Calu3 (cell line): ENCODE measurements at regions not wholly inside any gene's neighbourhood (a gene's known extent, or its start where the extent isn't known, plus 50 kb on each side); places are given as distances from the start of the nearest gene placed in this dataset.
A peak's percentile ranks its signal among the peaks of the same experiment; 100 is the strongest.

Experiments
- BruUV-seq: library from RNA; stranded (reverse); fragments of 400-500 nt; replicated peaks from 2 replicates; lab custom pipeline; 2021; lab: Mats Ljungman, UMichigan
- CTCF ChIA-PET: fragments of 300-600 bp; sonication (Branson Sonifier 250); formaldehyde crosslinking; loops from one replicate; lab custom pipeline; 2022; ENCODE audit warnings: antibody characterized with exemption; lab: Charles Lee
- DNase-seq: peaks from one replicate; pipeline ENCODE4 v3.0.0; 2022
- H3K27ac Mint-ChIP-seq: one replicate; pipeline ENCODE4 v1.8.0; 2022; ENCODE audit warnings: mixed read lengths; ENCODE audit not compliant: unreplicated experiment
- H3K27me3 Mint-ChIP-seq: one replicate; pipeline ENCODE4 v1.8.0; 2022; ENCODE audit warnings: mixed read lengths; ENCODE audit not compliant: unreplicated experiment
- H3K36me3 Mint-ChIP-seq: one replicate; pipeline ENCODE4 v1.8.0; 2022; ENCODE audit warnings: mild to moderate bottlenecking, moderate library complexity, mixed read lengths; ENCODE audit not compliant: insufficient read depth, unreplicated experiment
- H3K4me1 Mint-ChIP-seq: one replicate; pipeline ENCODE4 v1.8.0; 2022; ENCODE audit warnings: mild to moderate bottlenecking, low read depth, mixed read lengths; ENCODE audit not compliant: unreplicated experiment
- H3K4me3 Mint-ChIP-seq: one replicate; pipeline ENCODE4 v1.8.0; 2022; ENCODE audit warnings: mild to moderate bottlenecking, low read depth, moderate library complexity, mixed read lengths; ENCODE audit not compliant: unreplicated experiment
- H3K9me3 Mint-ChIP-seq: one replicate; pipeline ENCODE4 v1.8.0; 2022; ENCODE audit warnings: low read depth, mixed read lengths; ENCODE audit not compliant: unreplicated experiment
- CTCF ChIP-seq: fragments of 200-600 bp; IDR thresholded peaks from one replicate; pipeline ENCODE4 v1.8.0; 2022; ENCODE audit warnings: antibody characterized with exemption; ENCODE audit not compliant: unreplicated experiment
- intact Hi-C: fragments of 100-400 bp; cut with micrococcal nuclease; formaldehyde crosslinking; loops from one replicate; pipeline ENCODE4 v1.10.0; 2022; ENCODE audit not compliant: unreplicated experiment

- BruUV-seq = no TSS peak
- H3K36me3 Mint-ChIP-seq = no peaks in the 10 kb centered on the region
- H3K27ac Mint-ChIP-seq = peak overlapping the region; percentile 75
- no peaks in the 10 kb centered on the region for H3K27me3 Mint-ChIP-seq
- no peak overlapping the region for H3K4me3 Mint-ChIP-seq
- peaks cover 36% of the 10 kb centered on the region for H3K4me1 Mint-ChIP-seq
- intact Hi-C loops = loop anchor here (10.0 kb wide), 1 partner anchor 295 kb away; no protein-coding TSS in a partner anchor
- DNase-seq = no peak
- peaks cover 10% of the 10 kb centered on the region for H3K9me3 Mint-ChIP-seq
- no peak for TF ChIP-seq CTCF
- CTCF ChIA-PET = no interaction called here
These were observed 407.8 kb downstream of the ETS1 start for GRCh38 chr11:128179512-128179911.

- CTCF ChIA-PET = no interaction called here
These were observed 408.3 kb downstream of the ETS1 start for GRCh38 chr11:128179039-128179438.

GRCh38 chr11:128174465-128175291 is 412.7 kb downstream of the ETS1 start:
- H3K27ac Mint-ChIP-seq = no peak overlapping the region
- intact Hi-C loops = loop anchor here (5.0 to 10.0 kb wide), 3 partner anchors 273 to 348 kb away; no protein-coding TSS in a partner anchor
- peaks cover 30% of the 10 kb centered on the region for H3K4me1 Mint-ChIP-seq
- H3K36me3 Mint-ChIP-seq = no peaks in the 10 kb centered on the region
- no peaks in the 10 kb centered on the region for H3K27me3 Mint-ChIP-seq
- CTCF ChIA-PET = no interaction called here
- BruUV-seq = no TSS peak
- DNase-seq = no peak
- no peak for TF ChIP-seq CTCF
- no peak overlapping the region for H3K4me3 Mint-ChIP-seq
- peaks cover 7% of the 10 kb centered on the region for H3K9me3 Mint-ChIP-seq

More at GRCh38 chr11:128179039-128179438, 408.3 kb downstream of the ETS1 start:
- no TSS peak for BruUV-seq
- Mint-ChIP-seq H3K4me3 (no peak overlapping the region), H3K27me3 (no peaks in the 10 kb centered on the region), H3K27ac (peak overlapping the region; percentile 75), H3K4me1 (peaks cover 36% of the 10 kb centered on the region), H3K9me3 (peaks cover 5% of the 10 kb centered on the region), H3K36me3 (no peaks in the 10 kb centered on the region)
- DNase-seq = no peak
- no peak for TF ChIP-seq CTCF
- intact Hi-C loops = loop anchor here (10.0 kb wide), 1 partner anchor 296 kb away; no protein-coding TSS in a partner anchor

GRCh38 chr11:128172046-128172878 is 415.1 kb downstream of the ETS1 start:
- peak overlapping the region; percentile 47 for H3K27ac Mint-ChIP-seq

More at GRCh38 chr11:128172046-128172878, 415.1 kb downstream of the ETS1 start:
- BruUV-seq = no TSS peak
- H3K27me3 Mint-ChIP-seq = no peaks in the 10 kb centered on the region
- peaks cover 2% of the 10 kb centered on the region for H3K9me3 Mint-ChIP-seq
- peaks cover 31% of the 10 kb centered on the region for H3K4me1 Mint-ChIP-seq
- DNase-seq = peak; percentile 77
- peak; percentile 57 for TF ChIP-seq CTCF
- H3K4me3 Mint-ChIP-seq = no peak overlapping the region
- intact Hi-C loops = loop anchor here (1.0 to 10.0 kb wide), 7 partner anchors 37 to 659 kb away; no protein-coding TSS in a partner anchor
- CTCF ChIA-PET = interaction anchor here (0.8 to 2.4 kb wide), 10 partner anchors 15 to 659 kb away, joined by 3 to 13 read pairs (median 6); no protein-coding TSS in a partner anchor
- H3K36me3 Mint-ChIP-seq = no peaks in the 10 kb centered on the region
